HS-5 (cell line): ENCODE measurements at regions not wholly inside any gene's neighbourhood (a gene's known extent, or its start where the extent isn't known, plus 50 kb on each side); places are given as distances from the start of the nearest gene placed in this dataset.
"Not testable (repeated sequence)": the region's sequence is repeated elsewhere in the genome, so short reads cannot be mapped to it uniquely, and the experiment has no call there.

Experiments used
- DNase-seq: peaks from one replicate; pipeline ENCODE4 v3.0.0-alpha.2; 2012; ENCODE audit warnings: low read depth

GRCh38 chr9:94387338-94388010 lies 59.0 kb upstream of the NUTM2F start:
- DNase-seq: not testable (repeated sequence)

GRCh38 chr9:94388011-94388406 lies 59.6 kb upstream of the NUTM2F start:
- not testable (repeated sequence) for DNase-seq

GRCh38 chr9:94390425-94391098 lies 62.1 kb upstream of the NUTM2F start:
- DNase-seq: not testable (repeated sequence)

- not testable (repeated sequence) for DNase-seq
These were observed 64.7 kb upstream of the NUTM2F start for GRCh38 chr9:94392971-94393624.

- not testable (repeated sequence) for DNase-seq
These were observed 69.4 kb upstream of the NUTM2F start for GRCh38 chr9:94397766-94398379.

- DNase-seq: not testable (repeated sequence)
These were observed 72.0 kb upstream of the NUTM2F start for GRCh38 chr9:94400461-94400860.

GRCh38 chr9:94402795-94403194 lies 74.4 kb upstream of the NUTM2F start:
- not testable (repeated sequence) for DNase-seq

- DNase-seq: not testable (repeated sequence)
These were observed 75.1 kb upstream of the NUTM2F start for GRCh38 chr9:94403571-94403970.

- DNase-seq: not testable (repeated sequence)
These were observed 85.2 kb upstream of the NUTM2F start for GRCh38 chr9:94413665-94414064.

- DNase-seq: not testable (repeated sequence)
These were observed 86.7 kb upstream of the NUTM2F start for GRCh38 chr9:94415111-94415510.

GRCh38 chr9:94420098-94420497 lies 91.7 kb upstream of the NUTM2F start:
- not testable (repeated sequence) for DNase-seq

GRCh38 chr9:94421951-94422350 lies 93.5 kb upstream of the NUTM2F start:
- not testable (repeated sequence) for DNase-seq

GRCh38 chr9:94425312-94425711 lies 96.9 kb upstream of the NUTM2F start:
- not testable (repeated sequence) for DNase-seq

GRCh38 chr9:94437128-94437527 lies 108.7 kb upstream of the NUTM2F start:
- not testable (repeated sequence) for DNase-seq

GRCh38 chr9:94438336-94438735 lies 109.9 kb upstream of the NUTM2F start:
- DNase-seq: not testable (repeated sequence)

GRCh38 chr9:94441146-94441545 lies 112.7 kb upstream of the NUTM2F start:
- DNase-seq: not testable (repeated sequence)

GRCh38 chr9:94441796-94442195 lies 113.1 kb upstream of the PCAT7 start:
- no peak for DNase-seq

GRCh38 chr9:94443032-94443722 lies 111.7 kb upstream of the PCAT7 start:
- DNase-seq: no peak

- DNase-seq: no peak
These were observed 109.0 kb upstream of the PCAT7 start for GRCh38 chr9:94445863-94446262.

- DNase-seq: no peak
These were observed 105.4 kb upstream of the PCAT7 start for GRCh38 chr9:94449486-94449885.

- no peak for DNase-seq
These were observed 90.1 kb upstream of the PCAT7 start for GRCh38 chr9:94464790-94465189.

- DNase-seq: not testable (repeated sequence)
These were observed 82.8 kb upstream of the PCAT7 start for GRCh38 chr9:94472063-94472462.
